NCI-H1436 (cell line): ENCODE measurements at regions not wholly inside any gene's neighbourhood (a gene's known extent, or its start where the extent isn't known, plus 50 kb on each side); places are given as distances from the start of the nearest gene placed in this dataset.

Experiments used
- DNase-seq: peaks from one replicate; lab custom pipeline; 2025; lab: John Stamatoyannopoulos, UW

DNA sequence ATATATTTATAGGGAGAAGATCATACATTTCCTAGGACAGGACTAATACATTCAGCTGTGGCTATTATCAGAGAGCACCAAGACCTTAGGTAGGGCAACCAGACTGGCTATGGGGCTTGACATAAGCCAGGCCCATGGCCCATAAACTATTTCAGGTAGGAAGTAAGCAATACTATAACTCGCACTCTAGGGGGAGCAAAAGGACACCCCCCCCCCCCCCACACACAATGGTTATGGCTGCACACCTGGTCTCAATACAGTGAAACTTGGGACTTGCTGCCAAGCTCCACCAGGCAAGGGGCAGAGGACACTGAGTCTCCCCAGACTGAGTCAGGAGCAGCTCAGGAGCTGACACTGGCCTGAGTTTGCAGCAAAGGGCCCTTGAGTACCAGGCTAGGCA, 348.9 kb upstream of the ASIC2 start:
- no peak for DNase-seq

DNA sequence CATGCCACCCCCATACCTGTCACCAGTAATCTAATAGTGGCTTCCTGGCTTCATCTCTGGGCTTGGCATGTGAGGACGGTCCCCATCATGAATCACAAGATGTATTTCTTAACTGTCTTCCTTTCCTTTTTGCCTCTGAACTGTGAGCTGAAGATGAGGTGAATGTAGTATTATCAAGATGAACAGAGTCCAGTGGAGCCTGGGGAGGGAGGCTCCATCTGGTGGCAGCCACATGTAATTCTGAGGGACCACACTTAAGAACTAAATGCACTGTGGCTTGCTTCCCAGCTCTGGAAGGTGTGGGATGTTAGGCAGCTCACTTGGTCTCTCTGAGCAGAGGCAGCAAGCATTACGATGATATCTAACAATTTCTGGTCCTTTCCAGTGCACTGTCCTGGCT, 354.9 kb upstream of the ASIC2 start:
- no peak for DNase-seq

DNA sequence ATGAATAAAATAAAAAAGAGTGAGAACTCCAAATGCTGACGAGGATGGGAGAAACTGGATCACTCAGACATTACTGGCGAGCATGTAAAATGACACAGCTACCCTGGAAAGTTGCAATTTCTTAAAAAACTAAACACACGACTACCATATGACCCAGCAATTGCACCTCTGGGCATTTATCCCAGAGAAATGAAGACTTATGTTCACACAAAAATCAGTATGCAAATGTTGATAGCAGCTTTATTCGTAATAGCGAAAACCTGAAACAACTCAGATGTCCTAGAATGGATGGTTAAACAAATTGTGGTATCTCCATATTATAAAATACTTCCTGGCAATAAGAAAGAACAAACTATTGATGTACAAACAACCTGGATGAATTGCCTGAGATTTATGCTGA, 357.2 kb upstream of the ASIC2 start:
- DNase-seq = no peak

DNA sequence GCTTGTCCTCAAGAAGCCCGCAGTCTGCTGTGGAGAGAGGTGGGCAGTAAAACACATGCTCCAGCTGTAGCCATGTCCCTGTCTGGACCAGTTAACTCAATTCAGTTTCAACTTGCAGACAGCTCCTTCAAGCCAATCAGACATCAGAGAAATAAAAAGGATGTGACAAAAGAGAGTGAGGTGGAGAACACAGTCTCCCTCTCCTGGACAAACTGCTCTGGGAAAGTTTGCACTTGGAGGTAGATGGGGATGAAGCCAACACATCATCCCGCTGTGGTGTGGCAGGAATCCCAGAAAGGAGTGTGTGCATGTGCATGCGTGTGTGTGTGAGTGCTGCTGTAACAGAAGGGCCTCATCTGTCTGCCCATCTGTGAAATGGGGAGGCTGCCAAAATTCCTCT, 358.6 kb upstream of the ASIC2 start:
- no peak for DNase-seq

- no peak for DNase-seq
Measured at GRCh38 chr17:33652731-33653398, 359.8 kb upstream of the ASIC2 start.

DNA sequence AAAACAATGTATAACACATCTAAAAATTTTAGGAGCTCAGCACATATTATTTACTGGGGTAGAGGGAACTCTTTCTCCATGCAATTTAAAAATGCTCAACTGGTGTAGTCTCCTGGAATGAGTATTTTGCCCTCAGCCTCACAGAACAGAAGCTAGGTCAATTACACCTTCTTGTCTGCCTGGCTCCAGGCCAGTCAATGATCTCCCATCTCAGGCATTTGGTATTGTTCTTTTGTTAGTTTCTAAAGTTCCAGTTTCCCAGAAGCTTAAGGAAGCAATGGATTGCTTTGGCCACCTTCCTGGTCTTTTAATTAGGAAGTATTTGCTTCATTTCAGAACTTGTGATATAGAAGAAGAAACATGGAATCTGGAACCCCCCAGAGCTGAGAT, 360.3 kb upstream of the ASIC2 start:
- no peak for DNase-seq

GRCh38 chr17:33657181-33657580, 364.1 kb upstream of the ASIC2 start:
- no peak for DNase-seq

DNA sequence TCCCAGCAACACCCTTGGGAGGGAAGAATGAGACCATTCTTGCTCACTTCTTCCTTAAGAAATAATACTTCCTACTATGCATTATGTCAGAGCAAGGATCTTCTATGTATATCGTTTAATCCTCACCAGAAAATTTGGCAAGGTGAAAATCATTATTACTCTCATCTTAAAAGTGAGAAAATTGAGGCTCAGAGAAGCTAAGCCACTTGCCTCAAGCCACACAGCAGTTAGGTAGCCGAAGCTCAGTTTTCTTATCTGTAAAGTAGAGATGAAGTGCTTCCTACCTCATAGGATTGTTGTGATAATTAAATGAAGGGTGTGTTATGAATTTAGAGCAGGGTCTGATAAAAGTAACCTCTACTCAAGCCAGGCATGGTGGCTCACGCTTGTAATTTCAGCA, 368.9 kb upstream of the ASIC2 start:
- no peak for DNase-seq

- DNase-seq = no peak
Measured at GRCh38 chr17:33664116-33664840, 371.2 kb upstream of the ASIC2 start.

DNA sequence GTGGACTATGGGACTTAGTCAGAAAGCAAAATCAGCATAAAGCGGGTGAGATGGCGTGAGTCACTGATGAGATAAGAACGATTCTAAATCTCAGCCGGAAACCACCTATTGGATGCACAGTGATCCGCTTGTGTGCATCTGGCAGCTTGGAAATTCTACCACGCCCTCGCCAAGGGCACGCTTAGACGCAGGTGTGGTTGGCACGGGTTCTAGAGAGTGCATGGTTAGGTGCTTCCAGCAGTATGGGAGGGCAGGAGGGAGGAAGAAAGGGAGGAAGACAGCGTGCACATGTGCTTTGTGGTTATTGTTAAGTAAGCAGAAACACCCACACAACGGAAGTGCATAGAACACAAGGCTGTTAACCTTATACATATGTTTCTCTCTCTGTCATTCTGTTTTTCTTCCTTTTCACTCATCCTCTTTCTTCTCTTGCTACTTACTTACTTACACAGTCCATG, 374.0 kb upstream of the ASIC2 start:
- DNase-seq = no peak

GRCh38 chr17:33667671-33668070, 374.6 kb upstream of the ASIC2 start:
- DNase-seq = no peak

DNA sequence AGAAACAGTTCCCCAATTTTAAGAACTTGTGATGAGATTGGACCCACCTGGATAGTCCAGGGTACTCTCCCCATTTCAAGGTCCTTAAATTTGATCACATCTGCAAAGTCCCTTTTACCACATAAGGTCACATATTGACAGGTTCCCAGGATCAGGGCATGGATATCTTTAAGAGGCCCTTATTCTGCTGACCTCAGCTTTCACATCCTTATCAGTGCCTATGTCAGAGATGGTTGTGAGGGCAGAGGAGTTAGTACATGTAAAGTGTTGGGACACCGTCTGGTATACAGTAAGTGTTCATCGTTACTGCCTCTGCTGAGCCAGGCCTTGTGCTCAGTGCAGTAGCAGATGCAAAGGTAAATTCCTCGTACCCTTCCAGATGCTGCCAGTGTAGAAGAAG, 375.4 kb upstream of the ASIC2 start:
- no peak for DNase-seq

- DNase-seq = no peak
Measured at GRCh38 chr17:33671491-33671890, 378.4 kb upstream of the ASIC2 start.

- peak; percentile 42 for DNase-seq
Measured at GRCh38 chr17:33674685-33675084, 381.6 kb upstream of the ASIC2 start.

- DNase-seq = no peak
Measured at GRCh38 chr17:33676444-33676843, 383.3 kb upstream of the ASIC2 start.

GRCh38 chr17:33679595-33679994, 386.5 kb upstream of the ASIC2 start:
- DNase-seq = no peak

DNA sequence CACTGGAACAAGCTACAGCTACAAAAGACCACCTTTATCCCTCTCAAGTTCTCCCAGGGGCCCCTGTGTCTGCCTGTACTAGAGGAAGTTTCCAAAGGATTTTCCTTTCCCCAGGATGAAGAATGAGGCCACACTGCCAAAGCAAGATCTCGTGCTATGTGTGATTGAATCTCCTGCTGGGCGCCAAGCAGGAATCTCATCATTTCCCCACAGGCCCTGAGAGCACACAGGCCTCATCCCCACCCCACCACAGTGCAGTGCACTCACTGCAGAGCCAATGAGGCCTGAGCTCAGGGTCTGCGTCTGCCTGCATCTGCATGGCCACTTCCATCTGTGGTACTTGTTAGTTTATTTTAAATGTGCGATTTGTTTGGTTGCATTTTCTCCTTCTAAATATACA, 387.4 kb upstream of the ASIC2 start:
- DNase-seq = no peak

DNA sequence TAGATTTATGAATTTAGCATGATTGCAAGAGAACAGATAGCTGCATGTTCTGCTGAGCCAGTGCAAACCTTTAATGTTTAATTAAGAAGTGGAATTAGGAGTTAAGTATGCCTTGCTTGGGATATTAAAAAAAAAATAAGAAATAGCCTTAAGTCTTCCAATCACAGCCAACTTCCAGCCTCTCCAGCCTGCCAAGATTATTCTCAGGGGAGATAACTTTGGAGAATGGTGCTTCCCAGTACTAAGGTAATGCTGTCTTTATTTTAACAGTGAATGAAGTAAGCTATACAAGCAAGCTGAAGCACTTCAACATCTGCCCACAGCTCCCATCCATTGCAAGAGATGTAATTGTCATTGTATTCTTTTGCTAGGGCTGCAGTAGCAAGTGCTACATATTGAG, 389.5 kb upstream of the ASIC2 start:
- DNase-seq = no peak

DNA sequence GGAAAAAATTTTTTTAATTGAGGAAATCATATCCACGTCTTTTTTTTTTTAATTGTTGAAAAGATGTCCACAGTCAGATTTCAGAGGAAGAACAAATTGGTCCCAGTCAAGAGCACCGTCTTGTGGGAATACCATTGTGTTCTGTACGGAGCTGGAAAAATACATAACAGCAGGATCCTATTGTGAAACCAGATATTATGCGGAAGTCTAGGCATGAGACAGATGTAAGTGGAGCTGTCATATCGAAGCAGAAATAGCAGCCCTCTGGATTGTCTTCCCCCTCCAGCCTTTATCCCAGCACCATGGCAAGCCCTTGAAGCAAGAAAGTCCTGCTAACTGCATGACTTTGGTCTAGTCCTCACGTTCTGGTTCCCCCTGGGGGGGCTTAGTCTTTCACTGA, 391.6 kb upstream of the ASIC2 start:
- no peak for DNase-seq

DNA sequence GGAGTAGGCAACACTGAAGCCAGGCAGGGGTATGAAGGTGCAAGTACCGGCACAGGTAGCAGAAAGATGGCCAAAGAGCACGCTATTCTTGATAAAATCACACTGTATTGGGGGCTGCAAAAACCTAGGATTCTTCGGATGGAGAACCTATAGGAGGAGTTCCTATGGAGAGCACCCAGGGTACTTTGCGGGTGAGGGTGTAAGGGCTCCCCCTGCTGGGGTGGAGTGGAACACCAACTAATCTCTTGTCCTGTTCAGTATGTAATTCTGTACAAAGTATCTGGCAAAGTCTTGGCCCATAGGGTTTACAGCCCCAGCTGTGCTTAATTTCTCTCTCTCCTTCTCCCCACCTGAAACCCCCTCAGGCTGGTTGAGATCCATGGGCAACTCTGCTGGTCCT, 393.1 kb upstream of the ASIC2 start:
- no peak for DNase-seq

DNA sequence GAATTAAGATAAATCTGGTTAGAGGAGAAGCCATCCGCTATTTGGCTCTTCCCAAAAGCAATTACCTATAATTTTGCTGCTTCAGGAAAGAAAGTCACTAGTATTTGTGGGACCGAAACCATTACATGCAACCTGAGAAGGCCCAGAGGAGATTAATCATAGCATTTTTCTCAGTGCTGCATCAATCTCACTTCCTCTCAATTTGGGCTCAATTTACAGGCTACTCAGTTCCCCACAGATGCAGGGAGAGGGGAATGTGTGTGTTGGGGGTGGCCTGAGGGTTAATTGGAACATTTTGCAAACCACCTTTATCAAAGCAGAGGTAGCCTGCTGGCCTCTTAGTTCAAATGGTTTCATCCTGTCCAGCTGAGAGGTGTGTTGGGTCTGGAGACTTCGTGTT, 394.7 kb upstream of the ASIC2 start:
- no peak for DNase-seq

DNA sequence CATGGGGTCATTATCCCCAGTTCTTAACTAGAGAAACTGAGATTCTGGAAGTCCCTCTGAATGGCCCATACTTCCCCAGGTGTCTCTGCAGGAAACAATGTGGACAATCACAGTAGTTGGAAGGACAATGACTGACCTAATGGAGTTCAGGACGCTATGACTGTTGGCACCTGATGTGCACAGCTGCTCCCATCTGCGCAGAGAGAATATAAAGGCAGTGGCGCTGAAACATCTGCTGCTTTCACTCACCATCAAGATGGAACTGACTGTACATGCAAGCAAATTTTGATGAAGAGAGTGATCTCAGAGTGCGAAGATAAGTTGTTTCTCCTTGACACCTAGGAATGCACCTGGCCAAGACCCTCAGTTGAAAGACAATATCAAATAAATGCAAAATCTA, 395.7 kb upstream of the ASIC2 start:
- no peak for DNase-seq

DNA sequence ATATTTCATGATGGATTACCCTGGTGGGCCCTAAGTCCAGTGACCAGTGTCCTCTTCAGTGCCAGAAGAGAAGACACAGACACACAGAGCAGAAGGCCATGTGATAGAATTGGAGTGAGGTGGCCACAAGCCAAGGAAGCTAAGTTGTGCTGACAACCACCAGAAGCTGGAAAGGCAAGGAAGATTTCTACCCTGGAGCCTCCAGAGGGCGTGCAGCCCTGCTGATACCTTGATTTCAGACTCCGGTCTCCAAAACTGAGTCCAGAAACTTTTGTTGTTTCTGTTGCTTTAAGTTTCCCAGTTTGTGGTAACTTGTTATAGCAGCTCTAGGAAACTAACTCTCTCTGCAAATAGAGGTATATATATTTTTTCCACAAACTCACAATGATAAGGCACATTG, 396.6 kb upstream of the ASIC2 start:
- no peak for DNase-seq

- DNase-seq = no peak
Measured at GRCh38 chr17:33695431-33695830, 402.3 kb upstream of the ASIC2 start.
